Calu3 (cell line): ENCODE measurements at regions not wholly inside any gene's neighbourhood (a gene's known extent, or its start where the extent isn't known, plus 50 kb on each side); places are given as distances from the start of the nearest gene placed in this dataset.

Experiments
- BruUV-seq: library from RNA; stranded (reverse); fragments of 400-500 nt; replicated peaks from 2 replicates; lab custom pipeline; 2021; lab: Mats Ljungman, UMichigan
- CTCF ChIA-PET: fragments of 300-600 bp; sonication (Branson Sonifier 250); formaldehyde crosslinking; loops from one replicate; lab custom pipeline; 2022; ENCODE audit warnings: antibody characterized with exemption; lab: Charles Lee
- DNase-seq: peaks from one replicate; pipeline ENCODE4 v3.0.0; 2022
- H3K27ac Mint-ChIP-seq: one replicate; pipeline ENCODE4 v1.8.0; 2022; ENCODE audit warnings: mixed read lengths; ENCODE audit not compliant: unreplicated experiment
- H3K27me3 Mint-ChIP-seq: one replicate; pipeline ENCODE4 v1.8.0; 2022; ENCODE audit warnings: mixed read lengths; ENCODE audit not compliant: unreplicated experiment
- H3K36me3 Mint-ChIP-seq: one replicate; pipeline ENCODE4 v1.8.0; 2022; ENCODE audit warnings: mild to moderate bottlenecking, moderate library complexity, mixed read lengths; ENCODE audit not compliant: insufficient read depth, unreplicated experiment
- H3K4me1 Mint-ChIP-seq: one replicate; pipeline ENCODE4 v1.8.0; 2022; ENCODE audit warnings: mild to moderate bottlenecking, low read depth, mixed read lengths; ENCODE audit not compliant: unreplicated experiment
- H3K4me3 Mint-ChIP-seq: one replicate; pipeline ENCODE4 v1.8.0; 2022; ENCODE audit warnings: mild to moderate bottlenecking, low read depth, moderate library complexity, mixed read lengths; ENCODE audit not compliant: unreplicated experiment
- H3K9me3 Mint-ChIP-seq: one replicate; pipeline ENCODE4 v1.8.0; 2022; ENCODE audit warnings: low read depth, mixed read lengths; ENCODE audit not compliant: unreplicated experiment
- CTCF ChIP-seq: fragments of 200-600 bp; IDR thresholded peaks from one replicate; pipeline ENCODE4 v1.8.0; 2022; ENCODE audit warnings: antibody characterized with exemption; ENCODE audit not compliant: unreplicated experiment
- intact Hi-C: fragments of 100-400 bp; cut with micrococcal nuclease; formaldehyde crosslinking; loops from one replicate; pipeline ENCODE4 v1.10.0; 2022; ENCODE audit not compliant: unreplicated experiment

GRCh38 chr7:28231176-28231575 is 50.6 kb upstream of the JAZF1 start:
- no peak for DNase-seq
- no TSS peak for BruUV-seq
- Mint-ChIP-seq H3K36me3 (no peaks in the 10 kb centered on the region), H3K4me3 (no peak overlapping the region), H3K4me1 (no peaks in the 10 kb centered on the region), H3K27ac (no peak overlapping the region), H3K9me3 (no peaks in the 10 kb centered on the region), H3K27me3 (no peaks in the 10 kb centered on the region)
- TF ChIP-seq CTCF = no peak
- intact Hi-C loops = no loop called here
- CTCF ChIA-PET = interaction anchor here (0.7 kb wide), 2 partner anchors 35 to 345 kb away, joined by 3 to 5 read pairs; no protein-coding TSS in a partner anchor

- H3K36me3 Mint-ChIP-seq = no peaks in the 10 kb centered on the region
- H3K4me3 Mint-ChIP-seq = no peak overlapping the region
- intact Hi-C loops = no loop called here
- H3K9me3 Mint-ChIP-seq = no peaks in the 10 kb centered on the region
- no TSS peak for BruUV-seq
- DNase-seq = no peak
- H3K4me1 Mint-ChIP-seq = no peaks in the 10 kb centered on the region
- no peaks in the 10 kb centered on the region for H3K27me3 Mint-ChIP-seq
- CTCF ChIA-PET = no interaction called here
- no peak overlapping the region for H3K27ac Mint-ChIP-seq
- TF ChIP-seq CTCF = no peak
Observed at GRCh38 chr7:28236560-28236959, 56.0 kb upstream of the JAZF1 start.

GRCh38 chr7:28237363-28237762 is 56.8 kb upstream of the JAZF1 start:
- intact Hi-C loops = no loop called here
- no peak for DNase-seq
- Mint-ChIP-seq H3K9me3 (no peaks in the 10 kb centered on the region), H3K36me3 (no peaks in the 10 kb centered on the region), H3K27me3 (no peaks in the 10 kb centered on the region), H3K27ac (no peak overlapping the region), H3K4me1 (no peaks in the 10 kb centered on the region), H3K4me3 (no peak overlapping the region)
- no TSS peak for BruUV-seq
- CTCF ChIA-PET = no interaction called here
- no peak for TF ChIP-seq CTCF

GRCh38 chr7:28239823-28240204 is 59.2 kb upstream of the JAZF1 start:
- Mint-ChIP-seq H3K4me1 (no peaks in the 10 kb centered on the region), H3K27me3 (no peaks in the 10 kb centered on the region), H3K36me3 (no peaks in the 10 kb centered on the region), H3K9me3 (no peaks in the 10 kb centered on the region), H3K4me3 (no peak overlapping the region), H3K27ac (no peak overlapping the region)
- CTCF ChIA-PET = no interaction called here
- no peak for DNase-seq
- no peak for TF ChIP-seq CTCF
- intact Hi-C loops = no loop called here
- no TSS peak for BruUV-seq
